EH (cell line): ENCODE measurements at regions not wholly inside any gene's neighbourhood (a gene's known extent, or its start where the extent isn't known, plus 50 kb on each side); places are given as distances from the start of the nearest gene placed in this dataset.

Source experiments
- DNase-seq: peaks from one replicate; pipeline ENCODE4 v3.0.0-alpha.2; 2015; ENCODE audit warnings: low read depth

GRCh38 chr3:89042236-89042835 lies 65.1 kb upstream of the EPHA3 start:
- DNase-seq, result no peak

- DNase-seq, result no peak
Measured at GRCh38 chr3:89043406-89043932, 64.0 kb upstream of the EPHA3 start.

DNA sequence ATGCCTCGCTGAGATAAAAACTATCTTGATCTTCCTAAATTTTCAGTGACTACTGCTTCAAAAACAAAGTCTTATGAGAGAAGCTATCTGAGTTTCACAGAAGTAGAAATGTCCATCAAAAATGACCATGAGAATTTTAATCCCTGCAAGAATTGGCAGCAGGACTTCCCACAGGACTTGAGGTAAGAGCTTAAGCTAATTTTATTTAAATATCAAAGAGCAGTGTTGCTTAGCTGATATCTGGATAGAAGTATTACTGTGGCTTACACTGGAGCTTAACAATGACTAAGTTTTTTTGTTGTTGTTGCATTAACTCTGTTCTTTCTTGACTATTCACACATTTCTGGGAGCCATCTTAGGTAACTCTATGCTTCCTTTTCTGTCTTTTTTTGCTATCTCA lies 60.8 kb upstream of the EPHA3 start:
- no peak for DNase-seq

DNA sequence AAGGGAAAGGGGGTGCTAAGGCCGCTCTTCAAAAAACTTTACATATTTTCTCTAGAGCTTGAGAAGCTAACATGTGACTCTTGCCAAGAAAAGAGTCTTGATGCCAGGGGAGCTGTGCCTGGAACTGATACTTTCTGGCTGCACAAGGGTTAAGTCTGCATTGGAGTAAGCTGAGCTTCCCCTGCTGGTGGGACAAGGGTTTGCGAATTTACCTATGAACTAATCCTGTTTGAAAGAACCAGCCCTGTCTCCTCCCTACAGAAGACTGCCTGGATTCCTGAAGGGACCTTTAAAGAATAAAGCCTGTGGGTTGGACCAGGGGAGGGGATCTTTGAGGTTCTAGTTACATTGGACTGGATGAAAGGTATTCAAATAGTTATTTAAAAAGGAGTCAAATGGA lies 58.3 kb upstream of the EPHA3 start:
- DNase-seq, result peak; percentile 26

GRCh38 chr3:89052386-89052785 lies 55.0 kb upstream of the EPHA3 start:
- DNase-seq, result no peak

DNA sequence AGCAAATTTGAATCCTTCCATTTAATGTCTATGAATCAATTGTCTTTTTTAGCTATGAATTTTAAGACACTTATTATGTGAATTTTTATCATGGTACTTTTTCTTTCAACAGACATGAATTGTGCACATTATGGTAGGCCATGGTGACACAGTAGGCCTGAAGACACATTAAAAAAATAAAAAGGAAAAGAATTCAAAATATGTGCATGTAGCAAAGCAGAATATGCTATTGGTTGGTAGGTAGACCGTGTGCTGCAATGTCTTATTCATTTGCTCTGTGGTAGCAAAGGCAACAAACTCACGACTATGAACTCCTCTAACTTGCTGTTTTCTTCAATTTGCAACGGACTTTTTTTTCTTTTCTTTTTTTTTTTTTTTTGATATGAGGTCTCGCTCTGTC lies 50.0 kb upstream of the EPHA3 start:
- DNase-seq, result no peak
